ENCODE measurements at regions not wholly inside any gene's neighbourhood (a gene's known extent, or its start where the extent isn't known, plus 50 kb on each side); places are given as distances from the start of the nearest gene placed in this dataset.

GRCh38 chr10:36278176-36278575, 636.1 kb upstream of the FZD8 start:
- TF ChIP-seq CTCF (IDR thresholded peaks at IDR 0.05) (no peak), POLR2A (IDR thresholded peaks at IDR 0.05) (no peak)

All from right lobe of liver (tissue), 4 donors.